ENCODE measurements at regions not wholly inside any gene's neighbourhood (a gene's known extent, or its start where the extent isn't known, plus 50 kb on each side); places are given as distances from the start of the nearest gene placed in this dataset.
"Not testable (repeated sequence)": the region's sequence is repeated elsewhere in the genome, so short reads cannot be mapped to it uniquely, and the experiment has no call there.

- H3K4me1 ChIP-seq (ENCODE audit: control insufficient read depth in 2 of 3, insufficient read depth in 2 of 3, low read depth in 1 of 3, low read length in 3 of 3); FAIRE-seq: not testable (repeated sequence)
Observed at GRCh38 chr15:20401058-20401457, 140.5 kb downstream of the GOLGA6L6 start.

GRCh38 chr15:20398680-20399079 lies 142.9 kb downstream of the GOLGA6L6 start:
- H3K4me3 ChIP-seq (ENCODE audit: low read length in 3 of 3); H3K9me3 ChIP-seq (ENCODE audit: control insufficient read depth in 2 of 3, insufficient read depth in 1 of 3, low read length in 3 of 3); H3K9ac ChIP-seq (ENCODE audit: low read length in 3 of 3); H3K4me1 ChIP-seq (ENCODE audit: control insufficient read depth in 2 of 3, insufficient read depth in 2 of 3, low read depth in 1 of 3, low read length in 3 of 3); DNase-seq; H3K27me3 ChIP-seq (ENCODE audit: control insufficient read depth, insufficient read depth, low read length); FAIRE-seq; intact Hi-C loops (cut with DNase I); H3K27ac ChIP-seq (ENCODE audit: low read depth in 2 of 2, low read length in 2 of 2); H3K36me3 ChIP-seq (ENCODE audit: control insufficient read depth in 2 of 3, insufficient read depth in 3 of 3, low read length in 3 of 3): not testable (repeated sequence)

More at GRCh38 chr15:20401058-20401457, 140.5 kb downstream of the GOLGA6L6 start:
- peak in 1 of 5 donors; percentile 35 for DNase-seq
- H3K9me3 ChIP-seq (ENCODE audit: control insufficient read depth in 2 of 3, insufficient read depth in 1 of 3, low read length in 3 of 3); H3K27me3 ChIP-seq (ENCODE audit: control insufficient read depth, insufficient read depth, low read length); intact Hi-C loops (cut with DNase I); H3K4me3 ChIP-seq (ENCODE audit: low read length in 3 of 3); H3K36me3 ChIP-seq (ENCODE audit: control insufficient read depth in 2 of 3, insufficient read depth in 3 of 3, low read length in 3 of 3); H3K27ac ChIP-seq (ENCODE audit: low read depth in 2 of 2, low read length in 2 of 2); H3K9ac ChIP-seq (ENCODE audit: low read length in 3 of 3): not testable (repeated sequence)

GRCh38 chr15:20388161-20388560 lies 153.4 kb downstream of the GOLGA6L6 start:
- H3K36me3 ChIP-seq (ENCODE audit: control insufficient read depth in 2 of 3, insufficient read depth in 3 of 3, low read length in 3 of 3); FAIRE-seq; H3K27me3 ChIP-seq (ENCODE audit: control insufficient read depth, insufficient read depth, low read length); H3K4me3 ChIP-seq (ENCODE audit: low read length in 3 of 3); H3K9ac ChIP-seq (ENCODE audit: low read length in 3 of 3); H3K27ac ChIP-seq (ENCODE audit: low read depth in 2 of 2, low read length in 2 of 2); intact Hi-C loops (cut with DNase I); DNase-seq; H3K4me1 ChIP-seq (ENCODE audit: control insufficient read depth in 2 of 3, insufficient read depth in 2 of 3, low read depth in 1 of 3, low read length in 3 of 3): not testable (repeated sequence)
- peaks cover 0 to 29% (median 3%) of the 10 kb centered on the region in 3 donors for H3K9me3 ChIP-seq (ENCODE audit: control insufficient read depth in 2 of 3, insufficient read depth in 1 of 3, low read length in 3 of 3)

GRCh38 chr15:20386198-20386597 lies 155.4 kb downstream of the GOLGA6L6 start:
- intact Hi-C loops (cut with DNase I), result no loop called here
- no peak overlapping the region for H3K27ac ChIP-seq (ENCODE audit: low read depth in 2 of 2, low read length in 2 of 2)
- FAIRE-seq (no peak), DNase-seq (no peak)
- H3K9me3 ChIP-seq (ENCODE audit: control insufficient read depth in 2 of 3, insufficient read depth in 1 of 3, low read length in 3 of 3), result peaks cover 0 to 25% (median 3%) of the 10 kb centered on the region in 3 donors
- H3K4me1 ChIP-seq (ENCODE audit: control insufficient read depth in 2 of 3, insufficient read depth in 2 of 3, low read depth in 1 of 3, low read length in 3 of 3), result no peaks in the 10 kb centered on the region
- H3K9ac ChIP-seq (ENCODE audit: low read length in 3 of 3), result no peak overlapping the region
- no peak overlapping the region for H3K4me3 ChIP-seq (ENCODE audit: low read length in 3 of 3)
- H3K36me3 ChIP-seq (ENCODE audit: control insufficient read depth in 2 of 3, insufficient read depth in 3 of 3, low read length in 3 of 3), result no peaks in the 10 kb centered on the region
- H3K27me3 ChIP-seq (ENCODE audit: control insufficient read depth, insufficient read depth, low read length), result no peaks in the 10 kb centered on the region
- no peak for TF ChIP-seq CTCF (IDR thresholded peaks at IDR 0.05; ENCODE audit: borderline replicate concordance, extremely low read depth, insufficient read depth)

GRCh38 chr15:20380199-20380598 lies 161.4 kb downstream of the GOLGA6L6 start:
- H3K9me3 ChIP-seq (ENCODE audit: control insufficient read depth in 2 of 3, insufficient read depth in 1 of 3, low read length in 3 of 3); FAIRE-seq; H3K27me3 ChIP-seq (ENCODE audit: control insufficient read depth, insufficient read depth, low read length); H3K36me3 ChIP-seq (ENCODE audit: control insufficient read depth in 2 of 3, insufficient read depth in 3 of 3, low read length in 3 of 3); H3K4me1 ChIP-seq (ENCODE audit: control insufficient read depth in 2 of 3, insufficient read depth in 2 of 3, low read depth in 1 of 3, low read length in 3 of 3); H3K9ac ChIP-seq (ENCODE audit: low read length in 3 of 3); DNase-seq; intact Hi-C loops (cut with DNase I); H3K27ac ChIP-seq (ENCODE audit: low read depth in 2 of 2, low read length in 2 of 2); H3K4me3 ChIP-seq (ENCODE audit: low read length in 3 of 3): not testable (repeated sequence)

Data from kidney (tissue), 13 donors.